Activated CD4-positive, alpha-beta T cell treated with anti-CD3 and anti-CD28 coated beads, Interleukin-2, amount 50 U/mL, for 16 hours (primary cell): ENCODE measurements at regions not wholly inside any gene's neighbourhood (a gene's known extent, or its start where the extent isn't known, plus 50 kb on each side); places are given as distances from the start of the nearest gene placed in this dataset.
"Not testable (repeated sequence)": the region's sequence is repeated elsewhere in the genome, so short reads cannot be mapped to it uniquely, and the experiment has no call there.

Source experiments
- DNase-seq: peaks from one replicate; pipeline ENCODE4 v3.0.0-alpha.2; 2020

- DNase-seq, result peak; percentile 12
Measured at GRCh38 chr10:36534471-36535002, 590.9 kb upstream of the ANKRD30A start.

- no peak for DNase-seq
Measured at GRCh38 chr10:36533861-36534260, 591.5 kb upstream of the ANKRD30A start.

GRCh38 chr10:36533316-36533715 is 592.1 kb upstream of the ANKRD30A start:
- no peak for DNase-seq

- no peak for DNase-seq
Measured at GRCh38 chr10:36531621-36532020, 593.8 kb upstream of the ANKRD30A start.

GRCh38 chr10:36526033-36526432 is 599.4 kb upstream of the ANKRD30A start:
- DNase-seq, result no peak

GRCh38 chr10:36524126-36524525 is 601.3 kb upstream of the ANKRD30A start:
- DNase-seq, result not testable (repeated sequence)

GRCh38 chr10:36519909-36520308 is 605.5 kb upstream of the ANKRD30A start:
- no peak for DNase-seq

GRCh38 chr10:36516281-36516680 is 609.1 kb upstream of the ANKRD30A start:
- no peak for DNase-seq

- no peak for DNase-seq
Measured at GRCh38 chr10:36515319-36515718, 610.1 kb upstream of the ANKRD30A start.

- no peak for DNase-seq
Measured at GRCh38 chr10:36507715-36508114, 617.7 kb upstream of the ANKRD30A start.

GRCh38 chr10:36506697-36507496 is 618.5 kb upstream of the ANKRD30A start:
- no peak for DNase-seq

- DNase-seq, result no peak
Measured at GRCh38 chr10:36506261-36506660, 619.1 kb upstream of the ANKRD30A start.

- no peak for DNase-seq
Measured at GRCh38 chr10:36504758-36505157, 620.6 kb upstream of the ANKRD30A start.

GRCh38 chr10:36500266-36500665 is 625.1 kb upstream of the ANKRD30A start:
- DNase-seq, result no peak

- DNase-seq, result no peak
Measured at GRCh38 chr10:36499693-36500092, 625.7 kb upstream of the ANKRD30A start.

GRCh38 chr10:36496758-36497157 is 628.6 kb upstream of the ANKRD30A start:
- DNase-seq, result no peak

- DNase-seq, result no peak
Measured at GRCh38 chr10:36494371-36494770, 631.0 kb upstream of the ANKRD30A start.

GRCh38 chr10:36493516-36493880 is 631.9 kb upstream of the ANKRD30A start:
- DNase-seq, result no peak

- DNase-seq, result no peak
Measured at GRCh38 chr10:36492590-36493515, 632.5 kb upstream of the ANKRD30A start.

- no peak for DNase-seq
Measured at GRCh38 chr10:36491926-36492325, 633.5 kb upstream of the ANKRD30A start.

GRCh38 chr10:36489611-36490228 is 635.7 kb upstream of the ANKRD30A start:
- no peak for DNase-seq

- no peak for DNase-seq
Measured at GRCh38 chr10:36489181-36489580, 636.2 kb upstream of the ANKRD30A start.

GRCh38 chr10:36488579-36488978 is 636.8 kb upstream of the ANKRD30A start:
- no peak for DNase-seq
